ENCODE measurements at regions not wholly inside any gene's neighbourhood (a gene's known extent, or its start where the extent isn't known, plus 50 kb on each side); places are given as distances from the start of the nearest gene placed in this dataset.
"Not testable (repeated sequence)": the region's sequence is repeated elsewhere in the genome, so short reads cannot be mapped to it uniquely, and the experiment has no call there.

GRCh38 chr3:187850258-187850921 lies 105.1 kb upstream of the BCL6 start:
- no peak for DNase-seq (ENCODE audit: low read depth in 2 of 2)

GRCh38 chr3:187852842-187853730 lies 107.8 kb upstream of the BCL6 start:
- DNase-seq (ENCODE audit: low read depth in 2 of 2): no peak

- no peak for DNase-seq (ENCODE audit: low read depth in 2 of 2)
Observed at GRCh38 chr3:187855131-187855530, 109.9 kb upstream of the BCL6 start.

DNA sequence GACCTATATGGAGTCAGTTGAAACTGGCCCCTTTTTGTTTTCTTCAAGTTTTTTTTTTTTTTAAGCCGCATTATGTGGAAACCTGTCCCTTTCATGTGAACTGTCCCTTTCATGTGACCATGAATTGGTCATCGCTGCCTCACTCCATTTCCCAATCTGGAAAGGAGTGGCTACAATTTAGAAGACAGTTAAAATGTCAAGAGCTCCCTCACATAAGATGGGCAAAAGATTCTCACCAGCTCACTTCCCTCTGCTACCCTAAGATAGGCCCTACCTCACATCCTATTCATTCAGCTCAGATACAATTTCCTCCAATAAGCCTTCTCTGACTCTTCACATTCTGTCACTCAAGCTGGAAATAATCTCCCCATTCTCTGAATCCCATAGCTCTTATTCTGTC lies 111.3 kb upstream of the BCL6 start:
- DNase-seq (ENCODE audit: low read depth in 2 of 2): no peak

DNA sequence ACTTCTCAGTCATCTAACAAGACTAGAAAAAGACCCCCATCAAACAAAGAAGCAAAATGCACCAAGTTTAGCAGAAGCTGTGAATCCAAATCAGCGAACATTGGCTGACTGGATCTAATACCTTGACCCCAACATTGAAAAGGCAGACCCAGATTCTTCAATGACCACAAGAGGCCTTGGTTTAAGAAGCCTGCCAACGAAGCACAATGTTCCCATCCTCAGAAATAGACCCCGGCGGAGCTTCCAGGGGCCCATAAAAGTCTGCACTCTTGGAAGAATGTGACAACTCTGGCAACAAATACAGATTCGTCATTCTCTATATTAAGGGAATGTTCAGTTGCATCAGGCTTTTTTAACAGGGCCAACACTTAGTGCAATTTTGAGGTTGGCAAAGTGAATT lies 112.8 kb upstream of the BCL6 start:
- DNase-seq (ENCODE audit: low read depth in 2 of 2): no peak

DNA sequence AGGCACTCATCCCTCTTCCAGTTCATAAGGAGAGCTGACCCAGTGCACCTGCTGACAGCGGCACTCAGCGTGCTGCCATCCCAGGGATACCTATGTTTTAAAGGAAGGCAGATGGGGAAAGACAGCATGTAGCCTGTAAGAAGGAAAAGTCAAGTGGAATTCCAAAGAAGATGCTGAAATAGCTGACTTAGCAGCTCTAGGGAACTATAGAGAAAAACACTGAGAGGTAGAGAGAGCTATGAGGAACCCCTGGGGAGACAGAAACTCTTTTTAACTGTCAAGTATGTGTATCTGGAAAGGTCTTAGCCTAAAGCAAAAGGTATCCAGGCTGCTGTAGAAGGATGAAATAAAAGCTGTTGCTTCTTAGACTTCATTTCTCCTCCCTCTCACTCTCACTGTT lies 113.4 kb upstream of the BCL6 start:
- DNase-seq (ENCODE audit: low read depth in 2 of 2): no peak

DNA sequence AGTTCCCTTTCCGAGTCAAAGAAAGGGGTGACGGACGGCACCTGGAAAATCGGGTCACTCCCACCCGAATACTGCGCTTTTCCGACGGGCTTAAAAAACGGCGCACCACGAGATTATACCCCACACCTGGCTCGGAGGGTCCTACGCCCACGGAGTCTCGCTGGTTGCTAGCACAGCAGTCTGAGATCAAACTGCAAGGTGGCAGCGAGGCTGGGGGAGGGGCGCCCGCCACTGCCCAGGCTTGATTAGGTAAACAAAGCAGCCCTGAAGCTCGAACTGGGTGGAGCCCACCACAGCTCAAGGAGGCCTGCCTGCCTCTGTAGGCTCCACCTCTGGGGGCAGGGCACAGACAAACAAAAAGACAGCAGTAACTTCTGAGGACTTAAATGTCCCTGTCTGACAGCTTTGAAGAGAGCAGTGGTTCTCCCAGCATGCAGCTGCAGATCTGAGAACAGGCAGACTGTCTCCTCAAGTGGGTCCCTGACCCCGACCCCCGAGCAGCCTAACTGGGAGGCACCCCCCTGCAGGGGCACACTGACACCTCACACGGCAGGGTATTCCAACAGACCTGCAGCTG lies 117.5 kb upstream of the BCL6 start:
- not testable (repeated sequence) for DNase-seq (ENCODE audit: low read depth in 2 of 2)

DNA sequence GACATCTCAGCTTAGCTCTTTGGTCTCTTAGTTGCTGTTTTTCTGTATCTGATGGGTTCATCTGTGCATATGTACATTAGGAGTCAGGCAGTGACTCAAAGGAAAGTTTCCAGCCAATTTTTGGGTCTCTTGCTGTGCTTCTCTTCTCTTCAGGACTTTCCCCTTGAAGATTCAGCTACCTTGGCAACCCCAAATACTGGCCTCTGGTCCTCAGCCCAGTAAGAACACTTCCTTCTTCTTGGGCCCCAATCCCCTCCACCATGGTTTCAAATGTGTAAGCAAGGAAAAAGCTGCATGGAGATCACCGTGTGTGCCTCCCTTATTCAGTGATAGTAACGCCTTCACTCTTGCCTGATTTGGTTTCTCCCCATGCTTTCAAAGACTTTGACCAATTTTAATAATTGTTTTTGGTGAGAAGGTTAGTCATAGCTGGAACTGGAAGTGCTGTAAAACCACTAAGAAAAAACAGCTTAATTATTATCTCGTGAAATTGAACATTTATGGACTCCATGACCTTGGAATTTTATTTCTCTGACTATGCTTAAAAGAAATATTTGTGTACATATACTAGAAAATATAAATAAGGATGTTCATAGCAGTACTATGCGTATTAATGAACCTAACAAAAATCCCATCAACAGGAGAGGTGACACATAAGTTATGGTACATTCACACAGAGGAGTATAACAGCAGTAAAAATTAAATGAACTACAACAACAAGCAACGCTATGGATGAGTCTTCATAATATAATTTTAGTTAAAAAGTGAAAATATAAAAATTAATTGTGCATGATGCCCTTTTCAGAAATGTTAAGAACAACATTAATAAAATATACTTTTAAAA lies 125.3 kb upstream of the BCL6 start:
- DNase-seq (ENCODE audit: low read depth in 2 of 2): no peak

- no peak for DNase-seq (ENCODE audit: low read depth in 2 of 2)
Observed at GRCh38 chr3:187871204-187871591, 125.9 kb upstream of the BCL6 start.

GRCh38 chr3:187871848-187872247 lies 126.6 kb upstream of the BCL6 start:
- DNase-seq (ENCODE audit: low read depth in 2 of 2): no peak

GRCh38 chr3:187873843-187874242 lies 128.6 kb upstream of the BCL6 start:
- no peak for DNase-seq (ENCODE audit: low read depth in 2 of 2)

DNA sequence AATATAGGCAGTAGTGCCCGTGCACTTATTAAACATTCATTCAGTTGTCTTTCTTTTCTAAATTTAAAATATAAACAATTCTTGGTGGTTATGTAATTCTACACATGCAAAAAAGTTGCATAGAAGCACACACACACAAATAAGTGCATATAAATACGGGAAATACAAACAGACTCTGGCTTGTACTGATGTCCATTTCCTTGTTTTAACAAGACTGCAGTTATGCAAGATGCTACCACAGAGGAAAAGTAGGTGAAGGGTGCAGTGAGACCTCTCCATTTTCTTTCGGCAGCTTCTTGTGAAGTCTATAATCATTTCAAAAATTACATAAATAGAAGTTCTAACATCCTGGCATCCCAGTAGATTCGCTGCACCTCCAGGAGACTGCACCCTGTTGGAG lies 130.6 kb upstream of the BCL6 start:
- DNase-seq (ENCODE audit: low read depth in 2 of 2): no peak

DNA sequence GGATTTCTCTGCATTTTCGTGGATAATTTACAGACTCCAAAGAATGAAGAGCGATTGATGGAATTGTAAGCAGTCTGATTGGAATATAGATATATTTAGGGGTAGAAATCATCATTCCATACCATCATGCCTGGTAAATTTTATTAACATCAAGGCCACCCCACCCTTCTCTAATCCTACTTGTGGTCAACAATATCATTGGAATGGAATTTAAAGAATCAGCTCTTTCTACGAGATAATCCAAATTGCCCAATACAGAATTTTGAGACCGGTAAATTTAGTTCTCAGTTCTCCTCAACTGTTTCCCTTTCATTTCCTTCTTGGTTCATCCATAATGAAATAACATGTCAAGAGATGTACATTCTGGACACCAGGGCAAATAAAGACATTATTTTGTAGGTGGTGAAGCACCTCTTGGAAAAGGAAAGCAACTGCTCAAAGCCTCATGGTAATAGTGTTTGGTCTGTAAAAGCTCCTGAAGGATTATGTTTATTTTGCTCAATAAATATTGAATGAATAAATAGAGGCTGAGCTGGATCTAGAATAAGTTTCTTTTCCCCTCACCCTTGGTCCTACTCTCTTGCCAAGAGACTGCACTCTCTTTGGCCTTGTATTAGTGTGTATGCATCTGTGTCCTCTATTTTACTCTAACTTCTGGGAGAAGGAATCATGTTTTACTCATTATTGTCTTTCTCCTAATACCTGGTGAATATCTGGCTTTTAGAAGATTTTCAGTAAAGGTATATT lies 133.7 kb upstream of the BCL6 start:
- peak; percentile 33 to 43 for DNase-seq (ENCODE audit: low read depth in 2 of 2)

DNA sequence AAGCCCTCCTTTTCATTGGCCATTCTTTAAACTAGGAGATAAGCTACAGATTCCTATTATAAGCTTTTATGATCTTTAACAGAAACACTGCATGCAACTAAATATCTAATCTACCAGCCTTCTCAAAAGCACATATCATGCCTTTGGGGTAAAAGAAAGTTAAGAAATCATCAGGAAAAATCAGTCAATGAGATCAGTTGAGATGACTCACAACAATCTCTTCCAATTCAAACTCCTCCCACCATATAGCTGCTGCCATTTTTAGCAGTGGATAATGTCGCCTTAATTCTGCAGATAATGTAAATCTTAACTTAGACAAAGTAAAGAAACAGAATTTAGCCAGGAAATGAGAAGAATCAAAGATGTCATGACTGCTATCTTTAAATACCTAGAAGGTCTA lies 135.2 kb upstream of the BCL6 start:
- no peak for DNase-seq (ENCODE audit: low read depth in 2 of 2)

GRCh38 chr3:187880851-187881250 lies 135.6 kb upstream of the BCL6 start:
- DNase-seq (ENCODE audit: low read depth in 2 of 2): no peak

- DNase-seq (ENCODE audit: low read depth in 2 of 2): no peak
Observed at GRCh38 chr3:187888701-187889100, 143.4 kb upstream of the BCL6 start.

GRCh38 chr3:187889106-187889505 lies 143.8 kb upstream of the BCL6 start:
- no peak for DNase-seq (ENCODE audit: low read depth in 2 of 2)

- no peak for DNase-seq (ENCODE audit: low read depth in 2 of 2)
Observed at GRCh38 chr3:187889601-187890404, 144.5 kb upstream of the BCL6 start.

GRCh38 chr3:187890405-187890752 lies 145.1 kb upstream of the BCL6 start:
- DNase-seq (ENCODE audit: low read depth in 2 of 2): not testable (repeated sequence)

DNA sequence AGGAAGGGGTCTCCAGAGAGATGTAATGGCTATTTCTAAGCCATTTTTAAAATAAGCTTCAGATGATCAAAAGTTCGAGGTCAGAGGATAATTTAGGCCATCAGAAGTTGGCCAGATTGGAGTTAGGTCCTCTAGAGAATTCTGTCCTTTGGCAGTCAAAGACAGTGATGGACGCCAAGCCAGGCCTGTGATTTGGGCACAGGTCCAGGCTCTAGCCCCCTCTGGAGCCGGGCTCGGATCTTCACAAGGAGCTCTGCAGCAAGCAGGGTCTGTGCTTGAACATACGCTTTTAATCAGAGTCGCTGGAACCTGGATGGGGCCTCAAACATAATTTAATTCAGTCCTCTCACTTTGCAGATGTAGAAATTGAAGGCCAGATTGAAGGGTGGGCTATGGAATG lies 151.4 kb upstream of the BCL6 start:
- DNase-seq (ENCODE audit: low read depth in 2 of 2): no peak

- DNase-seq (ENCODE audit: low read depth in 2 of 2): no peak
Observed at GRCh38 chr3:187899246-187899645, 154.0 kb upstream of the BCL6 start.
